HG03196 (cell line): ENCODE measurements at regions not wholly inside any gene's neighbourhood (a gene's known extent, or its start where the extent isn't known, plus 50 kb on each side); places are given as distances from the start of the nearest gene placed in this dataset.

Source experiments
- ATAC-seq: cut with Tn5 transposase; IDR thresholded peaks from one replicate; pipeline ENCODE4 v1.9.1; 2021; ENCODE audit not compliant: unreplicated experiment

DNA sequence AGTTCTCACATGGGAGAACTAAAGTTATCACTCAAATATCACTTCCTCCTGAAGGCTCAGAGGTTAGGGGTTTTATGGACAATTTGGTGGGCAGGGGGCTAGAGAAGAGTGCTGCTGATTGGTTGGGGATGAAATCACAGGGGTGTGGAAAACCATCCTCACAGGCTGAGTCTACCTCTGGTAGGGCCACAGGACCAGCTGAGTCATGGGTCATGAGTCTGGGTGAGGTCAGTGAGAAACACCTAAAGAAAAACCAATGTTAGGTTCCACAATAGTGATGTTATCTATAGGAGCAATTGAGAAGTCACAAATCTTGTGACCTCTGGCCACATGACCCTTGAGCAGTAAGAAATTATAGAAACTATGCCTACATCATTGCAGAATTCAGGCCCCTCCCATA, 203.3 kb upstream of the TARS1 start:
- no peak for ATAC-seq

- ATAC-seq = no peak
These were observed 201.7 kb upstream of the TARS1 start for GRCh38 chr5:33238826-33239695.

- no peak for ATAC-seq
These were observed 200.2 kb upstream of the TARS1 start for GRCh38 chr5:33240558-33240957.

- no peak for ATAC-seq
These were observed 199.0 kb upstream of the TARS1 start for GRCh38 chr5:33241802-33242201.

GRCh38 chr5:33242277-33242676, 198.5 kb upstream of the TARS1 start:
- no peak for ATAC-seq

DNA sequence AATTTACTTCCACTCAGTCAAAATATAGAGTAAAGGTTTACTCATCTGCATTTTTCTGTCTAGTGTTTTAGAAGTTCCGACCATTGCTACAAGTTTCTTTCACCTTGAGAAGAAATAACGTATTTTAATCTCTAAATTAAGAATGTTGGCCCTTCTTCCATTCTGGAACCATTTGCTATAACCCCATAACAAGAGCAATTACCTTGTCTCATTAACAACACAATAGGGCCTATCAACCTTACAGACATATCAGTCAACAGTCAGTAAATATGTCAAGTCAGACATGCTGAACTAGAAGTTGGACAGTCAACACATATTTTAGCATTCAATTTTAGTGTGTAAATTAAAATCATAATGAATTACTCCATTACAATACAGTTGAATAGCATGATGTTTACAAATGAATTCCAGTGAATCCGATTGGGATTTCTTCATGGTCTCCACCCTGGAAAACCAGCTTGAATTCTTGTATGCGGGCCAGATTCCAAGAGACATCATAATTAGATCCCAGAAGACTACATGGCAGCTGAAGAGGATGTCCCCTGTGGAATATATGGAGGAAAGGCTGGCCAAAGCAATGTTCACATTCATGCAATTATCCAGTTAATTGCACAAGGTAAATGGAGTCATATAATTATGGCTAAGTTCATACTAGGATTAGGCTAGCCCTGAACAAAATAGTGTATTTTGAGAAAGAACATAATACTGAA, 196.2 kb upstream of the TARS1 start:
- ATAC-seq = no peak

GRCh38 chr5:33254579-33254978, 186.2 kb upstream of the TARS1 start:
- ATAC-seq = no peak

DNA sequence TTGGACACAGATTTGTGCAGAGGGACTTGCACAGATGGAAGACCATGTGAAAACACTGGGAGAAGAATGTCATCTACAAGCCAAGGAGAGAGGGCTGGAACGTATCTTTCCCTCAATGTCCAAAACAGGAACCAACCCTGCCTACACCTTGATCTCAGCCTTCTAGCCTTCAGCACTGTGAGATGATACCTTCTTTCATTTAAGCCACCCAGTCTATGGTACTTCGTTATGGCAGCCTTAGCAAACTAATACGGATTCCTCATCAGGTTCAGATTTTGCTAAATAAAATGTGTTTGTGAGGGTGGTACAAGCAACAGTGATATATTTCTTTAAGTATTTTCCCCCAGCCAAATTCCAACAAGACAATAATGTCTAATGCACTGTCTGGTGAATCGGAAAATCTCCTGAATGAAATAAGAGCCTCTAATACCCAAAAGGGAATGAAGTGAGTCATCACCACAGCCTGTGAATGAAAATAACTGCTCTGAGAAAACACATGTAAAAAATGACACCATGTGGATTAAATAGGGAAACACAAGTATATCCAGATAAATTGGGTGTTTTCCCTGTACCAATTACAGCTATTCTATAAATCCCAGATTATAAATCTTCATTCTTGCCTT, 182.8 kb upstream of the TARS1 start:
- no peak for ATAC-seq

- no peak for ATAC-seq
These were observed 182.2 kb upstream of the TARS1 start for GRCh38 chr5:33258553-33258952.

DNA sequence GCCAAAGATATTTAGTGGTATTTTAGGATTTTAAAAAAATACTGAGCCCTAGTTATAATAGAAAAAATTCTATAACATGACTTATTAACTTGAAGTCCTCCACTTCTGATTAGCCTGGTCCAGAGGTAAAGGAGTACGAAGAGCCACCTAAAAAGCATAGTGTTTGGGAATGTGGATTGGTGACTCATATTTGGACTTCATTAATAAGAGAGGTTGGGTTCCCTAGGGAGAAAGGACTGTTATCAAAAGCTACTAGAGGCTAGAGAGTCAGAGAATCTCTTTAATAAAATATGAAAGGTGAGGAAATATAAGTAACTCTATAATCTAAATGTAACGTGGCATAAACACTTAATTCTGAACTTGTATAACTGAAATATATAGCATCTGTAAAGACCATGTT, 180.7 kb upstream of the TARS1 start:
- no peak for ATAC-seq

- no peak for ATAC-seq
These were observed 179.5 kb upstream of the TARS1 start for GRCh38 chr5:33261305-33261704.

GRCh38 chr5:33261747-33262146, 179.0 kb upstream of the TARS1 start:
- no peak for ATAC-seq

DNA sequence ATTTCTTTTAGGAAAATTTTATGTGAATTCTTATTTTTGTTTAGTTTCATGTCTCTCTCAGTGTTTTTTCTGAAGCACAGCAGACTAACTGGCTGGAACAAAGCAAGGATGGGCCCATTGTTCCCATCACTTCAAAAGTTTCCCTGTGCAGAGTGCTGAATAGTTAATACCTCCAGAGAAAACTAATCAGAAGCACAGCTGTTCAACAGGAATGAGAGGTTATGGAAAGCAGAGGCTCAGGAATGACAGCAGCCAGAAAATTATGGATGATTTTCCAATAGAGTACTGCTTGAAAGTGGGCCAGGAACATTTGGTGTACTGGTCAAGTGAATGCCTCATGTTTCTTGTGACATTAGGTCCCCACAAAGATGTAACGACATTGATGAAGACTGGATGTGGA, 173.0 kb upstream of the TARS1 start:
- ATAC-seq = no peak

- no peak for ATAC-seq
These were observed 172.4 kb upstream of the TARS1 start for GRCh38 chr5:33268374-33268773.

- ATAC-seq = no peak
These were observed 170.1 kb upstream of the TARS1 start for GRCh38 chr5:33270671-33271070.

GRCh38 chr5:33271606-33272005, 169.2 kb upstream of the TARS1 start:
- no peak for ATAC-seq

DNA sequence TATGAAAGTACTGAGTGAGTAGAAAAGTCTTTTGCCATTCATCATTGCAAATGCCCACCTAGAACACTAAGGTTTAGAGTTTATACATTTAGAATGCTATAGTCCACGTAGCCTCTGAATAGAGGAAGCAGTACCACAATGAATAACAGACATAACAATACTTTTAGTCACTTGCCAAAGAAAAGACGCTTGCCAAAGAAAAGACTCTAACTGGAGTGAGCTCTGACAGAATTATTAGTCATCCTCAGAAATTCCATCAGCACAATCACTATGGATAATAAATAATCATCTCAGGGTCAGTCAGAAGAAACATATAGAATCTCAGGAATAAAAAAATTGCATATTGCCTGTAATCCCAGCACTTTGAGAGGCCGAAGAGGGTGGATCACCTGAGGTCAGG, 168.5 kb upstream of the TARS1 start:
- ATAC-seq = no peak

GRCh38 chr5:33273985-33274384, 166.8 kb upstream of the TARS1 start:
- ATAC-seq = no peak

- ATAC-seq = no peak
These were observed 165.4 kb upstream of the TARS1 start for GRCh38 chr5:33275391-33275790.

- no peak for ATAC-seq
These were observed 164.7 kb upstream of the TARS1 start for GRCh38 chr5:33275921-33276627.

- ATAC-seq = no peak
These were observed 164.2 kb upstream of the TARS1 start for GRCh38 chr5:33276628-33276950.
